ENCODE measurements at regions not wholly inside any gene's neighbourhood (a gene's known extent, or its start where the extent isn't known, plus 50 kb on each side); places are given as distances from the start of the nearest gene placed in this dataset.

- DNase-seq: no peak
These were observed 1106.8 kb downstream of the AMY1C start for GRCh38 chr1:104856518-104856917.

- no peak for DNase-seq
These were observed 1119.1 kb downstream of the AMY1C start for GRCh38 chr1:104868794-104869193.

- no peak for DNase-seq
These were observed 1124.3 kb downstream of the AMY1C start for GRCh38 chr1:104874044-104874443.

GRCh38 chr1:104878203-104878909 lies 1128.7 kb downstream of the AMY1C start:
- DNase-seq: no peak

GRCh38 chr1:104884939-104885338 lies 1135.2 kb downstream of the AMY1C start:
- DNase-seq: no peak

- DNase-seq: no peak
These were observed 1155.6 kb downstream of the AMY1C start for GRCh38 chr1:104905322-104905721.

- DNase-seq: no peak
These were observed 1156.4 kb downstream of the AMY1C start for GRCh38 chr1:104906141-104906540.

GRCh38 chr1:104919188-104919587 lies 1169.5 kb downstream of the AMY1C start:
- no peak for DNase-seq

- no peak for DNase-seq
These were observed 1171.8 kb downstream of the AMY1C start for GRCh38 chr1:104921525-104921924.

- no peak for DNase-seq
These were observed 1173.4 kb downstream of the AMY1C start for GRCh38 chr1:104923075-104923474.

GRCh38 chr1:104929280-104929679 lies 1179.6 kb downstream of the AMY1C start:
- no peak for DNase-seq

GRCh38 chr1:104932030-104932915 lies 1182.6 kb downstream of the AMY1C start:
- no peak for DNase-seq

GRCh38 chr1:104932949-104933679 lies 1183.4 kb downstream of the AMY1C start:
- DNase-seq: no peak

- no peak for DNase-seq
These were observed 1184.1 kb downstream of the AMY1C start for GRCh38 chr1:104933846-104934245.

GRCh38 chr1:104945406-104945805 lies 1195.7 kb downstream of the AMY1C start:
- no peak for DNase-seq

- no peak for DNase-seq
These were observed 1197.0 kb downstream of the AMY1C start for GRCh38 chr1:104946558-104947210.

- no peak for DNase-seq
These were observed 1203.9 kb downstream of the AMY1C start for GRCh38 chr1:104953555-104953954.

- DNase-seq: no peak
These were observed 1223.8 kb downstream of the AMY1C start for GRCh38 chr1:104973516-104973915.

- DNase-seq: no peak
These were observed 1230.0 kb downstream of the AMY1C start for GRCh38 chr1:104979651-104980050.

- no peak for DNase-seq
These were observed 1237.5 kb downstream of the AMY1C start for GRCh38 chr1:104987210-104987609.

GRCh38 chr1:104989012-104989411 lies 1239.3 kb downstream of the AMY1C start:
- no peak for DNase-seq

GRCh38 chr1:104991702-104992101 lies 1242.0 kb downstream of the AMY1C start:
- DNase-seq: peak; percentile 20

GRCh38 chr1:105000793-105001192 lies 1251.1 kb downstream of the AMY1C start:
- DNase-seq: no peak
